Activated naive CD8-positive, alpha-beta T cell treated with anti-CD3 and anti-CD28 coated beads, Interleukin-2, amount 50 U/mL, for 16 hours (primary cell): ENCODE measurements at regions not wholly inside any gene's neighbourhood (a gene's known extent, or its start where the extent isn't known, plus 50 kb on each side); places are given as distances from the start of the nearest gene placed in this dataset.
"Not testable (repeated sequence)": the region's sequence is repeated elsewhere in the genome, so short reads cannot be mapped to it uniquely, and the experiment has no call there.

Source experiments
- DNase-seq: peaks from one replicate; pipeline ENCODE4 v3.0.0-alpha.2; 2020; ENCODE audit warnings: low read depth, low spot score

- no peak for DNase-seq
Observed at GRCh38 chr1:204780630-204781029, 90.0 kb upstream of the NFASC start.

GRCh38 chr1:204782118-204782700 lies 88.5 kb upstream of the NFASC start:
- DNase-seq = no peak

DNA sequence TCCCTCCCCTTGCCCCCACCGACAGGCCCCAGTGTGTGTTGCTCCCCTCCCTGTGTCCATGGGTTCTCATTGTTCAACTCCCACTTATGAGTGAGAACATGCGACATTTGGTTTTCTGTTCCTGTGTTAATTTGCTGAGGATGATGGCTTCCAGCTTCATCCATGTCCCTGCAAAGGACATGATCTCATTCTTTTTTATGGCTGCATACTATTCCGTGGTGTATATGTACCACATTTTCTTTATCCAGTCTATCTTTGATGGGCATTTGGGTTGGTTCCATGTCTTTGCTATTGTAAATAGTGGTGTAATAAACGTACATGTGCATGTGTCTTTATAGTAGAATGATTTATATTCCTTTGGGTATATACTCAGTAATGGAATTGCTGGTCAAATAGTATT lies 85.6 kb upstream of the NFASC start:
- DNase-seq = not testable (repeated sequence)

DNA sequence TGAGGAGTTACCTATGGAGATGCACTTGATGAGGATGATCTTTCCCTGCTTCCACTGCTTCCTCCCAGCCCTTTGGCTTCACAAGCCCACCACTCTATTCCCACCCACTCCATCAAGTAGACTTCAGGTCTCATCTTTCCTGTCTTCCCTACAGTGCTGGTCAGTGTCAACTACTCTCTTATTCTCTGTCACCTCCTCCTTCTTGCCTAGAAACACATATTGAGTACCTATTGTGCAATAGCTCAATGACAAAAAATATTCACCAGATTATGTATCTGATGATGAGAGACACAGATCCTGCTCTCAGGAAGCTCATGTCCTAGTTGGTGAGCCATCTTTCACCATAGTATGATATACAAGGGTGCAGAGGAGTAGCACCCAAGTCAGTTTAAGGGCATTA lies 82.2 kb upstream of the NFASC start:
- DNase-seq = no peak

- DNase-seq = peak; percentile 71
Observed at GRCh38 chr1:204791453-204792353, 79.0 kb upstream of the NFASC start.

DNA sequence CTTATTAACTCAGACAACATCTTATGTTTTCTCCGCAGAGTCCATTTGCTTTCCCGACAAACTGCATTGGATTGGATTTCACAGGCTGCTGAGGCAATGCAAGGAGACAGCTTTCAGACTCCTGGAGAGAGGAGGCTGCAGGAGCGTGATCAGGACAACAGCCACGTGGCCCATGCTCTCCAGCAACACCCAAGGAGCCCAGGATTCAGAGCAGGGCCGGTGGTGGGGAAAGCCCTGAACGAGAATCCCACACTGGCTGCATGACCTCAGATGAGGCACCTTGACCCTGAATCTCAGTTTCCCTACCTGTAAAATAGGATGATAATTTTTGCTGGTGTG lies 78.3 kb upstream of the NFASC start:
- DNase-seq = no peak

- no peak for DNase-seq
Observed at GRCh38 chr1:204793259-204793914, 77.3 kb upstream of the NFASC start.

GRCh38 chr1:204796886-204797285 lies 73.8 kb upstream of the NFASC start:
- not testable (repeated sequence) for DNase-seq

DNA sequence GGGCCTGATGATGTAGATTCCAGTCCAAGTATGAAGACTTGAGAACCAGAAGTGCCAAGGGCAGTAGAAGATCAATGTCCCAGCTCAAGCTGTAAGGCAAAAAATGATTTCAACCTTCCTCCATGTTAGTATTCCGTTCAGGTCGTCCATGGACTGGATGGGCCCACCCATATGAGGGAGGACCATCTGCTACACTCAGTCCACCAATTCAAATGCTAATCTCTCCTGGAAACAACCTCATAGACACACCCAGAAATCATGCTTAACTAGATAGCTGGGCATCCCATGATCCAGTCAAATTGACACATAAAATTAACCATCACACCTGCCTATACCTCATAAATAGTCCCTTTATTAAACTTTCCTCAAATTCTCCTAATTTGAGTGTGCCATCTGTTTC lies 73.3 kb upstream of the NFASC start:
- no peak for DNase-seq

DNA sequence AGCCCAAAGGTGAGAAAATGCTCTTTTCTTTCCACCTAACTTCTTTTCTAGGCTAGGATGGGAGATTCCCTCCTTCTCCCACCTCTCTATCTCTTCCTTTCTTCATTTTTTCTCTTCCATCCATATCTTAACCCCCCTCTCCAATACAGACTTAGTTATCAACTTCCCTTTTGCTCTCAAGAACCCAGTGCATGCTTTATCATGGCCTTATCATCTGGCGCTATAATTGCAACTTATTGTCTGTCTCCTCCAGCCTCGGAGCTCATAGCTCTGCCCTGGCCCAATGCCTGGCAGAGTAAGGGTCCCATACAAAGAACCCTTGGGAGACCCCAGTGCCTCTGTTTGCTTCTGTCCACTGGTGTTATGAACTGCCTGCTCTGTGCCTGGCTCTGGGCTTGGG lies 71.0 kb upstream of the NFASC start:
- no peak for DNase-seq

GRCh38 chr1:204801211-204801610 lies 69.5 kb upstream of the NFASC start:
- no peak for DNase-seq

GRCh38 chr1:204802401-204803175 lies 68.1 kb upstream of the NFASC start:
- no peak for DNase-seq

- DNase-seq = no peak
Observed at GRCh38 chr1:204803607-204804006, 67.1 kb upstream of the NFASC start.

DNA sequence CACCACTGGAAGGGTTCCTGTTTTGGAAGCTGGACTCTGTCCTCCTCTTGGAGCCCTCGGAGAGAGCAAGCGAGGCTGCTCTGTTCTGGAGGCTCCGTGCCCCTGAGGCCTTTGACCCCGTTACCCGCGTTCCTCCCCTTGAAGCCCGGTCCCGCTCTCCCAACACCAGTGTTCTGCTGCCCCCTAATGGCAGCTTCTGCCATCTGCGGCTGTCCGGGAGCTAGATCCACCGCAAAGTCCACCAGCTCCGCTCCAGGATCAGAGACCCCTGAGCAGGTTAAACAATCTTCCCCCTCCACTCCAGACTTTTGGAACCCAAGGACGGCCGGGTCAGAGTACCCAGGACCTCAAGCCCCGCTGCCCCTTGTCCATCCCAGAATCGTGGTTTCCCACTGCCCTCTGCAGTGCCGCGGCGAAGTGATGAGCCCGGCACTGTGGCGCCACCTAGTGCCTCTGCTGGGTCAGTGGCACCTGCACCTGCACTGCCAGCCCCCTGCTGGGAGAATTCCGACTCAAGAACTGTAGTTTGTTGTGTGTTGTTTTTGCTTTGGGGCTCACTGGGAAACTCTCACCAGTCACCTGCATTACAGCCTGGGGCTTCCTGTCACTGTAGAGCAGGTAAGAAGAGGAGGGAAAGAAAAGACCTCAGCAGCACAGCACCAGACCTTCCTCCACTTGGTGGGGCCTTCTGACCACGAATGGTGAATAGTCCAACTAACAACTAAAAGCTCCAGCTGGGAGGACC lies 63.5 kb upstream of the NFASC start:
- peak; percentile 64 for DNase-seq

DNA sequence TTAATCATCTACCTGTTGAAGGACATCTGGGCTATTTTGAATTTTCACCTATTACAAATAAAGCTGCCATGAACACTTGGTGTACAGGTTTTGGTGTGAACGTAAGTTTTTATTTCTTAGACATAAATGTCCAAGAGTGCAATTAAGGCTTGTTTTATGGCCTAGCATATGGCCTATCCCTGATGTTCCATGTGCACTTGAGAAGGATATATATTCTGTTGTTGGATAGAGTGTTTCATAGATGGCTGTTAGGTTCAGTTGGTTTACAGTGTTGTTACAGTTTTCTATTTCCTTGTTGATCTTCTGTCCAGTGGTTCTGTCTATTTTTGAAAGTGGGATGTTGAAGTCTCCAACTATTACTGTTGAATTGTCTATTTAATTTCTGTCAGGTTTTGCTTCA lies 61.2 kb upstream of the NFASC start:
- DNase-seq = no peak

GRCh38 chr1:204812842-204813241 lies 57.8 kb upstream of the NFASC start:
- DNase-seq = no peak

- no peak for DNase-seq
Observed at GRCh38 chr1:204813522-204813921, 57.1 kb upstream of the NFASC start.

- no peak for DNase-seq
Observed at GRCh38 chr1:204814166-204814884, 56.3 kb upstream of the NFASC start.

DNA sequence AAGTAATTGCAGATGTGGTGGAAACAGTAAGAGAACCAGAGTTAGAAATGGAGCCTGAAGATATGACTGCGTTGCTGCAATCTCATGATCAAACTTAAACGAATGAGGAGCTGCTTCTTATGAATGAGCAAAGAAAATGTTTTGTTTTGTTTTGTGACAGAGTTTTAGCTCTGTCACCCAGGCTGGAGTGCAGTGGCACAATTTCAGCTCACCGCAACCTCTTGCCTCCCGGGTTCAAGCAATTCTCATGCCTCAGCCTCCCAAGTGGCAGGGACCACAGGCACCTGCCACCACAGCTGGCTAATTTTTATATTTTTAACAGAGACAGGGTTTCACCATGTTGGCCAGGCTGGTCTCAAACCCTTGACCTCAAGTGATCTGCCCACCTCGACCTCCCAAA lies 53.3 kb upstream of the NFASC start:
- DNase-seq = no peak

- DNase-seq = no peak
Observed at GRCh38 chr1:204818998-204819397, 51.7 kb upstream of the NFASC start.

- no peak for DNase-seq
Observed at GRCh38 chr1:204819495-204819894, 51.2 kb upstream of the NFASC start.
